ENCODE measurements at regions not wholly inside any gene's neighbourhood (a gene's known extent, or its start where the extent isn't known, plus 50 kb on each side); places are given as distances from the start of the nearest gene placed in this dataset.
"Not testable (repeated sequence)": the region's sequence is repeated elsewhere in the genome, so short reads cannot be mapped to it uniquely, and the experiment has no call there.

DNA sequence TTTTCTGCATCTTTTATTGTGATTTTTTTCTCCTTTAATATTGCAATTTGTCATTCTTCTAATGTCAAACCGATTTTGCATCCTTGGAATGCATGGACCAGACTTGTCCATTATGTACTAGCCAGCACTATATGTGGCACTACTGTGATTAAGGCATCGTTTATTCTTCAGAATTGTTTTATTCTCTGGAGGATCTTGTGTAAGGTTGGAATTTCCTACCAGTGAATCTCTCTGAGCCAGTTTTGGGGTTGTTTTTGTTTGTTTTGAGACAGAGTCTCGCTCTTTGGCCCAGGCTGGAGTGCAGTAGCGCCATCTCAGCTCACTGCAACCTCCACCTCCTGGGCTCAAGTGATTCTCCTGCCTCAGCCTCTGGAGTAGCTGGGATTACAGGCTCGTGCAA lies 58.5 kb downstream of the IGLL5 start:
- DNase-seq (ENCODE audit: low read depth in 2 of 2) = no peak

GRCh38 chr22:22948651-22949571 lies 61.3 kb downstream of the IGLL5 start:
- no peak for DNase-seq (ENCODE audit: low read depth in 2 of 2)

DNA sequence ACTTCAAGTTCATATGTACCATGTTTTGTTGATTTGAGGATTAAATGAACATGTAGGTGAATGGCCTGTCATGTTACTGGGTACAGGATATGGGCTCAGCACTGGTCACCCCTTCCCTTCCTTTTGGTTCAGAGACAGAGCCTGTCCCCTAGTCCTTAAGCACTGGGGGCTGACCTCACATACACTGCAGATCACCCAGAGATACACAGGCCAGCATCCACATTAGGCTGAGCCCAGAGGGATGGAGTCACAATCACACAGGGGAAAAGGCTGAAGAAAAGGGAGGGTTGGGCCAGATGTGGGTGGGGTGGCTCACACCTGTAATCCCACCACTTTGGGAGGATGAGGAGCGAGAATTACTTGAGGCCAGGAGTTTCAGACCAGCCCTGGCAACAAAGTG lies 62.3 kb downstream of the IGLL5 start:
- no peak for DNase-seq (ENCODE audit: low read depth in 2 of 2)

DNA sequence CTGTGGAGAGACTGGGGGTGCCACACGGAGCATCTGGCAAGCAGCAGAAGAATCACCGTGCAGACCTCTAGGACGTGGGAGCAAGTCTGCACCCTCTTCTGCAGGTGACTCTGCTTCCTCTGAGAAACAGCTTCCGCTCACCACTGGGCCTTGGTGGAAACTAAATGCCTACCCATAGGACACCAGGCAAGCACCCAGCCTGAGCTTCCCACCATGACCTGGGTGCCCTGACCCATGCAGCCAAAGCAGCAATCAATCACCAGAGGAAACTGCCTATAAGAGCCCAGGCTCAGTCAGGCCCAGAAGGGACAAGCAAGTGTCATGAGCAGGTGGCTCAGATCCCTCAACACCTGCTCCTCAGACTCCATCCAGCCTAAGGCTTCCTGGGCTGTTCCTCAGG lies 63.4 kb downstream of the IGLL5 start:
- DNase-seq (ENCODE audit: low read depth in 2 of 2) = no peak

DNA sequence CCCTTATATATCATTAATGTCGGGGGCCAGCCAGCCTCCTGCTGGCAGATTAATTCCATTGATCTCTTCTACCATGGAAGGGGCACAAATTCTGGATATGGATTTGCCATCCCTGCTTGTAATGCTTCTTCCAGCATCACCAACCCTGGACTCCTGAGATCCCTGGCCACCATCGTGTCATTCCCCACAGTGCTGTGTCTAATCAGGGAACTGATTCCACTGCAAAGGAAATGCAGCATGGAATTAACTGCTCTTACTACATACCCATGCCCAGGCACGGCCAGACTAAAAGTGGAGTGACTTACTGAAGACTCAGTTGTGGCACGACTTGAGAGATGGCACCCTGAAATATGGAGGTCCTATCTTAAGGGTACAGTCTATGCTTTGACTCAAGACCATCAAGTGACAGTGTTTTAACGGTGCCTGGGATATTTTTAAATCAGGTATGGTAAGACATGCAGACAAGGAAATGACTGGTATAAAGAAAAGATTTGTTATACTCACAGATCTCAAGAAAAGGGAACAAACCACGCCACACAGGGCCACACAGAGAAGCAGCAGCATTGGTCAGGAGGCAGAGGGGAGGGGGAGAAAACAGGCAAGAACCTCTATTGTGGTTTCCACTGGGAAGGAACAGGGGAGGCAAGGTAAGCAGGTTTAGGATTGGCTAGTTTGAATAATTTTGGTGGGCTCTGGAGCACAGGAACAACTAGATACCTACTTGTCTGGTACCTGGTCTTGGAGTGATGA lies 65.1 kb downstream of the IGLL5 start:
- DNase-seq (ENCODE audit: low read depth in 2 of 2) = no peak

DNA sequence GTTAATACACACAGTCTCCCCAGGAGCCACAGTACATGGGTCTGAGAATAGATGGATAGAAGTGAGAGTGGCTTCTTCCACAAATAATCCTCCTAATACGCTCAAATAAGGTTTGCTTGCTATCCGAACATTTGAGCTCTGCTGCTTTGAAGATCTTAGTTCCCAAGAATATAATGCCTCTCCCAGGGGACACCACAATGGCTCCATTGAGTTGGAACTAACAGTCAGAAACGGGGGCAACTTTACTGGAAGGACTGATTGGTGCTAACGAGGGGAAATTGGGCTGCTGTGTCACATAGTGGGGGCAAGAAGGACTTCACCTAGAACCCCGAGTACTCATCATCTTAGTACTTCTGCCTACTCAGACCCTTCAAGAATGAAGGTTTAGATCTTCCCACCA lies 66.2 kb downstream of the IGLL5 start:
- no peak for DNase-seq (ENCODE audit: low read depth in 2 of 2)

- DNase-seq (ENCODE audit: low read depth in 2 of 2) = peak in 1 of 2 donors; percentile 35
Measured at GRCh38 chr22:22954656-22955055, 67.0 kb downstream of the IGLL5 start.

GRCh38 chr22:22955276-22955798 lies 67.7 kb downstream of the IGLL5 start:
- DNase-seq (ENCODE audit: low read depth in 2 of 2) = no peak

- peak; percentile 44 to 49 for DNase-seq (ENCODE audit: low read depth in 2 of 2)
Measured at GRCh38 chr22:22955866-22956535, 68.4 kb downstream of the IGLL5 start.

- no peak for DNase-seq (ENCODE audit: low read depth in 2 of 2)
Measured at GRCh38 chr22:22957090-22957489, 69.5 kb downstream of the IGLL5 start.

GRCh38 chr22:22958621-22959020 lies 71.0 kb downstream of the IGLL5 start:
- no peak for DNase-seq (ENCODE audit: low read depth in 2 of 2)

GRCh38 chr22:22959147-22959827 lies 71.7 kb downstream of the IGLL5 start:
- DNase-seq (ENCODE audit: low read depth in 2 of 2) = peak; percentile 50 to 55

- DNase-seq (ENCODE audit: low read depth in 2 of 2) = no peak
Measured at GRCh38 chr22:22960307-22960706, 72.7 kb downstream of the IGLL5 start.

DNA sequence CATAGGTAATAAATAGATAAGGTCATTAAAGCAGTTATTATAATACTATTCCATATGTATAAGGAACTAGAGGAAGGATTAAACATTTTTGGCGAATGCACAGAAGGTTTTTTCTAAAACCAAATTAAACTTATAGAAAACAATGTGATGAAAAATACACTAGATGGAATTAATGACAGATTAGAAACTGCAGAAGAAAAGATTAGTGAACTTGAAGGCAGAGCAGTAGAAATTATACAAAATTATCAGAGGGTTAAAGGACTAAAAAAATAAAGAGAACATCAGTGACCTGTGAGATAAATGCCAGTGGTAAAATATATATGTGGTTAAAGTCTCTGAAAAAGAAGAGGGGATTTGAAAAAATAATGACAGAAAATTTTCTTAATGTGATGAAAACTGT lies 74.0 kb downstream of the IGLL5 start:
- no peak for DNase-seq (ENCODE audit: low read depth in 2 of 2)

DNA sequence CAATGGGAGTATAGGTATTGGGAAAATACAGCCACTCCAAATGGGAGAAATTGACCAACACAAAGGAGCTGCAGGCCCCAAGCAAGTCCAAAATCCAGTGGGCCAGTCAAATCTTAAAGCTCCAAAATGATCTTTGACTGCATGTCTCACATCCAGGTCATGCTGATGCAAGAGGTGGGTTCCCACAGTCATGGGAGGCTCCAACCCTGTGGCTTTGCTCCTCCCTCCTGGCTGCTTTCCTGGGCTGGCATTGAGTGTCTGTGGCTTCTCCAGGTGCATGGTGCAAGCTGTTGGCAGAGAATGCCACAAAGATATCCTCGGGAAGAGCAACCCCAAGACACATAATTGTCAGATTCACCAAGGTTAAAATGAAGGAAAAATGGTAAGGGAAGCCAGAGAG lies 80.8 kb downstream of the IGLL5 start:
- no peak for DNase-seq (ENCODE audit: low read depth in 2 of 2)

- not testable (repeated sequence) for DNase-seq (ENCODE audit: low read depth in 2 of 2)
Measured at GRCh38 chr22:22972605-22973004, 85.0 kb downstream of the IGLL5 start.

DNA sequence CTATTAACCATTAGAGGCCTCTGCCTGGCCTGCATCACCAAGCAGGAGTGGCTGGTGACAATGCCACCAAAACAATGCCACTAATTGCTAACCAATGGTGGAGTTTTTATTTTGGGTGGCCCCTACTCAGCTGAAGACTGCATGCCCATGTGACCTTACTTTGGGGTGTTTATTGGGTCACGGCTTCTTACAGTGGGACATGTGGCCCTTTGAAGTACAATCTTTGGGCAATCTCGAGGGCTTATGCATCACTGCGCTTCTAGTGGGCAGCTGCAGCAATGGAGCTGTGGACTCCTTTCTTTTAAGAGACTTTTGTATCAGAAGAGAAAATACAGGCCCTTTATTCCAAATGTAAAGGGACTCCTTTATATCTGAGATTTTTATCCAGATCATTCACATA lies 85.7 kb downstream of the IGLL5 start:
- DNase-seq (ENCODE audit: low read depth in 2 of 2) = no peak

DNA sequence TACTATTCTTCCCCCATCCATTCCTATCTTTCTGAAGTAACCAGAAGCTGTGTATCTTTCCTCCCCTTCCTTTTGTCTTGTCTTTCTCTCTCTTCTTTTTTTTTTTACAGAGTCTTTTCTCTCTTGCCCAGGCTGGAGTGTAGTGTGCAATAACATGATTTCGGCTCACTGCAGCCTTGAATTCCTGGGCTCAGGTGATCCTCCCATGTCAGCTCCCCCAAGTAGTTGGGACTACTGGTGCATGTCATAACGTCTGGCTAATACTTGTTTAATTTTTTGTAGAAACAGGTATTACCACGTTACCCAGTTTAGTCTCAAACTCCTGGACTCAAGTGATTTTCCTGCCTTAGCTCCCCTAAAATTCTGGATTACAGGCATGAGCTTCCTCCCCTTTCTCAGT lies 86.5 kb downstream of the IGLL5 start:
- DNase-seq (ENCODE audit: low read depth in 2 of 2) = no peak

- DNase-seq (ENCODE audit: low read depth in 2 of 2) = no peak
Measured at GRCh38 chr22:22974795-22975580, 87.4 kb downstream of the IGLL5 start.

- DNase-seq (ENCODE audit: low read depth in 2 of 2) = no peak
Measured at GRCh38 chr22:22976033-22976922, 88.7 kb downstream of the IGLL5 start.
